CD14-positive monocyte (primary cell): ENCODE measurements at regions not wholly inside any gene's neighbourhood (a gene's known extent, or its start where the extent isn't known, plus 50 kb on each side); places are given as distances from the start of the nearest gene placed in this dataset.

Experiments used
- DNase-seq, 3 donors: peaks; one replicate each; pipeline ENCODE4 v3.0.0-alpha.2; 2011 to 2022
- H2AFZ ChIP-seq: 2 replicates; pipeline ENCODE4 v1.6.0; 2012; ENCODE audit warnings: mild to moderate bottlenecking, low read depth, low read length, inconsistent platforms; ENCODE audit not compliant: insufficient read depth, poor library complexity, severe bottlenecking
- H3K27ac ChIP-seq, 2 donors: 1 replicate in 1 of 2; 2 replicates in 1 of 2; pipeline ENCODE4 v1.5.1; 2012 to 2013; ENCODE audit warnings: low read length in 2 of 2, control low read depth in 1 of 2, inconsistent platforms in 1 of 2, low read depth in 1 of 2, mild to moderate bottlenecking in 1 of 2
- H3K27me3 ChIP-seq, 2 donors: one replicate each; pipeline versions ENCODE4 v1.6.0 to v1.6.1; 2011 to 2013; ENCODE audit warnings: low read length in 2 of 2; ENCODE audit not compliant: control insufficient read depth in 2 of 2, insufficient read depth in 2 of 2
- H3K36me3 ChIP-seq, 2 donors: replicated peaks in 1 of 2; 1 replicate in 1 of 2; 2 replicates in 1 of 2; pipeline versions ENCODE4 v1.5.1 to v1.6.1; 2012 to 2013; ENCODE audit warnings: low read length in 2 of 2, control low read depth in 1 of 2, inconsistent platforms in 1 of 2, mild to moderate bottlenecking in 1 of 2; ENCODE audit not compliant: insufficient read depth in 2 of 2, control insufficient read depth in 1 of 2
- H3K4me1 ChIP-seq, 2 donors: 1 replicate in 1 of 2; 2 replicates in 1 of 2; pipeline versions ENCODE4 v1.5.1 to v1.6.1; 2012 to 2013; ENCODE audit warnings: low read length in 2 of 2, control low read depth in 1 of 2, inconsistent platforms in 1 of 2, mild to moderate bottlenecking in 1 of 2, moderate library complexity in 1 of 2; ENCODE audit not compliant: insufficient read depth in 2 of 2, control insufficient read depth in 1 of 2
- H3K4me2 ChIP-seq: replicated peaks from 2 replicates; pipeline ENCODE3; 2012; ENCODE audit warnings: low read length, moderate library complexity, mild to moderate bottlenecking; ENCODE audit not compliant: poor library complexity, severe bottlenecking; ENCODE audit errors: extremely low read depth
- H3K4me3 ChIP-seq, 3 experiments: fragments of 200-600 bp in 1 of 3; sonication (generic) in 1 of 3; replicated peaks in 1 of 3; 1 replicate in 2 of 3; 2 replicates in 1 of 3; pipeline ENCODE4 v1.5.1; 2011 to 2013; ENCODE audit warnings: low read length in 3 of 3, mild to moderate bottlenecking in 3 of 3, control low read depth in 2 of 3, low read depth in 2 of 3, inconsistent platforms in 1 of 3, moderate library complexity in 1 of 3
- H3K79me2 ChIP-seq: 2 replicates; pipeline ENCODE4 v1.6.0; 2012; ENCODE audit warnings: mild to moderate bottlenecking, control low read depth, inconsistent platforms, low read length, moderate library complexity; ENCODE audit not compliant: insufficient read depth
- H3K9ac ChIP-seq: 2 replicates; pipeline ENCODE4 v1.6.0; 2017; ENCODE audit warnings: low read length, mild to moderate bottlenecking; ENCODE audit not compliant: insufficient read depth, poor library complexity, severe bottlenecking
- H3K9me3 ChIP-seq, 2 donors: replicated peaks in 1 of 2; 1 replicate in 1 of 2; 2 replicates in 1 of 2; pipeline versions ENCODE4 v1.5.1 to v1.6.1; 2012 to 2013; ENCODE audit warnings: low read length in 2 of 2, control low read depth in 1 of 2; ENCODE audit not compliant: control insufficient read depth in 1 of 2, insufficient read depth in 1 of 2
- H4K20me1 ChIP-seq: 2 replicates; pipeline ENCODE4 v1.6.0; 2012; ENCODE audit warnings: mild to moderate bottlenecking, low read length, control low read depth, moderate library complexity; ENCODE audit not compliant: insufficient read depth
- H3K27ac Mint-ChIP-seq, 7 donors: one replicate each; pipeline ENCODE4 v1.8.0; 2020; ENCODE audit warnings: mild to moderate bottlenecking in 7 of 7, mixed read lengths in 7 of 7, moderate library complexity in 6 of 7, inconsistent platforms in 2 of 7
- H3K27me3 Mint-ChIP-seq, 3 donors: one replicate each; pipeline ENCODE4 v1.8.0; 2021 to 2022; ENCODE audit warnings: low read depth in 3 of 3, mild to moderate bottlenecking in 3 of 3, mixed read lengths in 3 of 3, moderate library complexity in 3 of 3, inconsistent platforms in 1 of 3
- H3K36me3 Mint-ChIP-seq, 2 donors: one replicate each; pipeline ENCODE4 v1.8.0; 2020; ENCODE audit warnings: mixed read lengths in 2 of 2, inconsistent platforms in 1 of 2, mild to moderate bottlenecking in 1 of 2
- H3K4me1 Mint-ChIP-seq: one replicate; pipeline ENCODE4 v1.8.0; 2020; ENCODE audit warnings: mild to moderate bottlenecking, mixed read lengths
- H3K4me3 Mint-ChIP-seq, 2 donors: one replicate each; pipeline ENCODE4 v1.8.0; 2020; ENCODE audit warnings: mild to moderate bottlenecking in 2 of 2, mixed read lengths in 2 of 2, moderate library complexity in 1 of 2
- H3K9me3 Mint-ChIP-seq, 7 donors: one replicate each; pipeline ENCODE4 v1.8.0; 2020 to 2022; ENCODE audit warnings: mixed read lengths in 7 of 7, mild to moderate bottlenecking in 6 of 7, moderate library complexity in 6 of 7, inconsistent platforms in 2 of 7
- CTCF ChIP-seq: fragments of 200-600 bp; IDR thresholded peaks from one replicate; pipeline ENCODE4 v1.8.0; 2022; ENCODE audit warnings: antibody characterized with exemption, mild to moderate bottlenecking
- WGBS: methylation state at CpG from one replicate; pipeline ENCODE4 v1.1.5; 2013; ENCODE audit warnings: missing lambda C conversion rate; ENCODE audit not compliant: insufficient coverage; 5-methylcytosine and 5-hydroxymethylcytosine counted together
- intact Hi-C, 2 donors: fragments of 100-400 bp; cut with micrococcal nuclease; formaldehyde crosslinking; loops; one replicate each; pipeline versions ENCODE4 v1.15.0 to v1.15.1; 2023

- intact Hi-C loops: loop anchor here (5.0 to 10.0 kb wide), 2 partner anchors 45 to 67 kb away; no protein-coding TSS in a partner anchor
- peaks cover 0 to 2% of the 10 kb centered on the region in 2 donors for H3K9me3 ChIP-seq
- Mint-ChIP-seq H3K4me3 (peak overlapping the region in 1 of 2 donors; percentile 13), H3K9me3 (peaks cover 4 to 10% (median 8%) of the 10 kb centered on the region in 7 donors), H3K27me3 (no peaks in the 10 kb centered on the region), H3K36me3 (peaks cover 2 to 4% of the 10 kb centered on the region in 2 donors), H3K27ac (peak overlapping the region in 3 of 7 donors; percentile 10 to 44 (median 25)), H3K4me1 (peaks cover 6% of the 10 kb centered on the region)
- no peaks in the 10 kb centered on the region for H3K36me3 ChIP-seq
- peaks cover 23% of the 10 kb centered on the region for H3K79me2 ChIP-seq
- H3K4me3 ChIP-seq: no peak overlapping the region
- no peak overlapping the region for H3K9ac ChIP-seq
- no peak overlapping the region for H3K27ac ChIP-seq
- peak; percentile 33 to 58 (median 44) for DNase-seq
- no peak for TF ChIP-seq CTCF
- H2AFZ ChIP-seq: no peak overlapping the region
- peaks cover 1 to 3% of the 10 kb centered on the region in 2 donors for H3K4me1 ChIP-seq
- no peaks in the 10 kb centered on the region for H3K27me3 ChIP-seq
- peaks cover 9% of the 10 kb centered on the region for H4K20me1 ChIP-seq
- WGBS: 93% methylated on average over 3 of the region's 5 CpGs
- no peak overlapping the region for H3K4me2 ChIP-seq
These were observed 301.1 kb downstream of the PTPRC start for GRCh38 chr1:198939956-198940355.

GRCh38 chr1:198942466-198942865 is 303.6 kb downstream of the PTPRC start:
- Histone ChIP-seq H3K4me1 (peaks cover 0 to 3% of the 10 kb centered on the region in 2 donors), H3K27ac (no peak overlapping the region), H2AFZ (no peak overlapping the region), H3K9ac (no peak overlapping the region), H4K20me1 (no peaks in the 10 kb centered on the region), H3K4me2 (no peak overlapping the region), H3K9me3 (peaks cover 0 to 2% of the 10 kb centered on the region in 2 donors), H3K27me3 (no peaks in the 10 kb centered on the region), H3K79me2 (no peaks in the 10 kb centered on the region), H3K4me3 (no peak overlapping the region), H3K36me3 (no peaks in the 10 kb centered on the region)
- no peak for DNase-seq
- H3K9me3 Mint-ChIP-seq: peaks cover 4 to 10% (median 8%) of the 10 kb centered on the region in 7 donors
- no peak overlapping the region for H3K4me3 Mint-ChIP-seq
- no peak for TF ChIP-seq CTCF
- WGBS: 100% methylated on average over 3 of the region's 4 CpGs
- no peak overlapping the region for H3K27ac Mint-ChIP-seq
- intact Hi-C loops: loop anchor here in 1 of 2 donors (10.0 kb wide), 1 partner anchor 48 kb away; no protein-coding TSS in a partner anchor
- H3K36me3 Mint-ChIP-seq: peaks cover 2 to 4% of the 10 kb centered on the region in 2 donors
- H3K4me1 Mint-ChIP-seq: peaks cover 6% of the 10 kb centered on the region
- H3K27me3 Mint-ChIP-seq: no peaks in the 10 kb centered on the region
